Thyroid gland (tissue), 4 donors: ENCODE measurements at regions not wholly inside any gene's neighbourhood (a gene's known extent, or its start where the extent isn't known, plus 50 kb on each side); places are given as distances from the start of the nearest gene placed in this dataset.

Experiments used
- CTCF ChIP-seq, 6 experiments: fragments of 200-600 bp in 3 of 6; fragments of 450-650 bp in 3 of 6; sonication (generic) in 3 of 6; IDR thresholded peaks; one replicate each; pipeline ENCODE4 v1.5.1; 2016 to 2019; ENCODE audit warnings: antibody characterized with exemption in 6 of 6, mild to moderate bottlenecking in 2 of 6, inconsistent platforms in 1 of 6, moderate library complexity in 1 of 6
- POLR2A ChIP-seq, 2 donors: fragments of 450-650 bp; IDR thresholded peaks; one replicate each; pipeline ENCODE4 v1.6.1; 2017; ENCODE audit warnings: antibody characterized with exemption in 2 of 2, mild to moderate bottlenecking in 2 of 2, moderate library complexity in 1 of 2

- TF ChIP-seq POLR2A (IDR thresholded peaks at IDR 0.05) (no peak), CTCF (IDR thresholded peaks at IDR 0.05) (no peak)
These were observed 520.7 kb downstream of the QKI start for GRCh38 chr6:163935158-163935762.
